Stimulated activated CD4-positive, alpha-beta T cell treated with anti-CD3 and anti-CD28 coated beads, Interleukin-2, amount 100 ng/mL, for 48 hours (primary cell): ENCODE measurements at regions not wholly inside any gene's neighbourhood (a gene's known extent, or its start where the extent isn't known, plus 50 kb on each side); places are given as distances from the start of the nearest gene placed in this dataset.

ENCODE experiments used
- DNase-seq, 2 donors: peaks; one replicate each; pipeline ENCODE4 v3.0.0-alpha.2; 2020

- DNase-seq = no peak
Observed at GRCh38 chr20:62527781-62528180, 52.0 kb upstream of the GATA5 start.

GRCh38 chr20:62528983-62529891, 53.4 kb upstream of the GATA5 start:
- DNase-seq = no peak

DNA sequence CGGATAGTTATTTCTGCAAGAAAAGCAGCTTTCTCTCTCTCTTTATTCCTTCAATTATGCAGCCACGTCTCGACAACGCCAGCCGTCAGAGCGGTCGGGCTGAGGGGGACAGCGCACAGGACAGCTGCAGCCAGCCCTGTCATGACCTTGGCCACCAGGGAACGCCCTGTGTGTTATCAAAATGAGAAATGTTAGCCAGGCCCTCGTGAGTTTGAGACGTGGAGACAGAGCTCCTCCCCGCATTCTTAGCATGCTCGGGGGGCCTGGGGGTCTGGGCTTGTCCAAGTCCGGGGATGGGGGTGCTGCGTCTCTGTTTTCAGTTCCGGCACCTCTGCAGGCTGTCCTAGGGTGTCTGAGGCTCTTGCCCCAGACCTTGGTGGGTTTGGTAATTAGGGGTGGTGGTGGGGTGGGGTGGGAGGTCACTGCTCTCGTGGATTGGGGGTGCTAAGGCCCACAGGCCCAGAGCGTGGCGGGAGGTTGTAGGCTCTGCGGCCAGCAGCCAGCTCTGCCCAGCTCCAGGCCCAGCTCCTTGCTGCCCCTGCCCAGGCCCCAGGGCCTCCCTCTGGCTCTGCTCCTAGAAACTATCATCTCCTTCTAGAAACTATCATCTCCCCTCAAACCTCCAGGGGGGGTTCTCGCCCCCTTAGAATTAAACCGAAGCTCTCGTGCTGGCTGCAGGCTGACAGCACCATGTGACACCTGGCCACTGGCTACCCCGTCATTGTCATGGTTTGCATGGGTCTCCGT, 54.3 kb upstream of the GATA5 start:
- no peak for DNase-seq

DNA sequence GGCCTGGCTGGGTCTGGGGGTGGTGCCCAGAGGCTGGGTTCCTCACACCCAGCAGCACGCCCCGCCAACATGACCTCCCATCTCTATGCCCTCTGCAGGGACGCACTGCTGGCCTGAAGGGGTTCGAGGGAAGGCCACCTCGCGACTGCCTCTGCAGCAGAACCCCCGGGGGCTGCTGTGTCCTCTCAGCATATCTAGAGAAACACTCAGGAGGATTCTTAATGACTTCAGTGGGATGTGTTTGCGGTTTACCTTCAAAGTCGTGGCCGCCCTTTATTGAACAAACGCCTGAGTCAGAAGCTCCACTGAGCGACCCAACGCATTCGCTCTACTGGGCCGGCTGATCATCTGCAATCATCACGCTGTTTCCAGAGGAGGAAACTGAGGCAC, 54.8 kb upstream of the GATA5 start:
- DNase-seq = no peak

GRCh38 chr20:62531046-62531838, 55.4 kb upstream of the GATA5 start:
- DNase-seq = no peak

- DNase-seq = no peak
Observed at GRCh38 chr20:62532921-62533320, 57.1 kb upstream of the GATA5 start.

DNA sequence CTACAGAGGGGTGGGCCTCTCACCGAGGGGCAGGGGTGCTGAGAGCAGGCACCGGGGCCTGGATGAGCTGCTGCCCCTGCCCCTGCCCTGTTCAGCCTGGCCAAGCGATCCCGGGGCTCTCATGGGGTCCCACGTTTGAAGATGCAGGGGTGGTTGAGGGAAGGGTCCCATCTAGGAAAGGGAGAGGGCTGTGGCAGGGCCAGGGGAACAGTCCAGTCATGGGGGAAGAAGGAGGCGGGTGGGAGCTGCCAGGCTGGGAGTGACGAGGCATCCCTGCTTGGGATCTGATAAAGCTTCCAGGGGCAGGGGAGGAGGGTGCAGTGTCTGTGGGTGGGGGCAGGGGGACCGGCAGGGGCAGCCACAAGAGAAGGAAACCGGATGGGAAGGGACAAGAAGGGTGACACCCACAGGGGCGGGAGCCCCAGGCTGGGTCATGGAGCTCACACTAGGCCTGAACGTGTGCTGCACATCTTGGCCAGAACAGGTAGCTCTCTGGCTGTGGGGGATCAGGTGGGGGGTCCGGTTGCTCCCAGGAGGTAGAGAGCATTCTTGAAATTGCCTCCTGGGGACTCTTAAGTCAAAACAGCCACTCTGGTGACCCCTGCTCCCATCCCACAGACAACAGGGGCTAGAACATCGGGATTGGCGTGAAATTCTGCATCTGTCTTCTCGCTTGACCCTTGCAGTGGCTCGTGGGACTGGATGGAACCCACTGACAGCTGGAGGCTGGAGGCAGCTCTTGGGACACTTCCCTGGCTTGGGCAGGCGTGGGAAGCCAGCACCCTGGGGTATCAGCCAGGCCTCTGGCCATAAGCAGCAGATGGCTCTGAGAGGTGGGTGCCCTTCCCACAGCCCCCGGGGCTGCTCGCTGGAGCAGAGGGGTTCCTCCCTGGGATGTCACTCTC, 58.0 kb upstream of the GATA5 start:
- DNase-seq = no peak

DNA sequence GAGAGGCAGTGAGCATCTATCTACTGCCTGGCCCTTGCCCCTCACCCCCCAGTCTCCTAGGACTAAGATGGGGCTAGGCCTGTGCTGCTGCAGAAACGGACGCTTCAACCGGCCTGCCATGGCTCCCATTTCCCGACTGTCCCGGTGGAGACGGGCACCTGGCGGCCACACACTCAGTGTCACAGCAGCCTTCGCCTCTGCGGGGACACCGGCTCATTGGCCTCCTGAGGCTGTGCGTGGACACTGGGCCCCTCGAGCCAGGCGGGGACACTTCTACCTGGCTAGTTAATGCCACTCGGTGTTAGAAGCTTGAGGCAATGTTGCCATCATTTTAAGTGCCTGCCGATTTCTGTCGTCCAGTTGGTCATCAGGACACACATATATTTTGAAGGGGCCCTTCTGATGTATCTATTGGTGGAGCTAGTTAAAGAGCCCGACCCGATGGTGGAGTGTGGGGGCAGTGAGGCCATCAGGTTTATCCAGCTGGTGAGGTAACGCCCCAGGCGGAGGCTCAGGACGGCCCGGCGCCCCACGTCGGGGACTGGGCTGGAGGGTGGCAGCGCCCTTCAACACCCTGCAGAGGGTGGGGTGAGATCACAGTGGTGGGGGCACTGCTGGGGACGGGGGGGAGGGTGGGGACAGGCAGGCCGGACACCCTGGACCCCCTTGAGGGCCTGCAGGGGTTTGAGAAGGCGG, 58.9 kb upstream of the GATA5 start:
- DNase-seq = no peak

GRCh38 chr20:62535282-62535811, 59.6 kb upstream of the GATA5 start:
- DNase-seq = no peak

- DNase-seq = no peak
Observed at GRCh38 chr20:62535964-62536363, 60.2 kb upstream of the GATA5 start.

DNA sequence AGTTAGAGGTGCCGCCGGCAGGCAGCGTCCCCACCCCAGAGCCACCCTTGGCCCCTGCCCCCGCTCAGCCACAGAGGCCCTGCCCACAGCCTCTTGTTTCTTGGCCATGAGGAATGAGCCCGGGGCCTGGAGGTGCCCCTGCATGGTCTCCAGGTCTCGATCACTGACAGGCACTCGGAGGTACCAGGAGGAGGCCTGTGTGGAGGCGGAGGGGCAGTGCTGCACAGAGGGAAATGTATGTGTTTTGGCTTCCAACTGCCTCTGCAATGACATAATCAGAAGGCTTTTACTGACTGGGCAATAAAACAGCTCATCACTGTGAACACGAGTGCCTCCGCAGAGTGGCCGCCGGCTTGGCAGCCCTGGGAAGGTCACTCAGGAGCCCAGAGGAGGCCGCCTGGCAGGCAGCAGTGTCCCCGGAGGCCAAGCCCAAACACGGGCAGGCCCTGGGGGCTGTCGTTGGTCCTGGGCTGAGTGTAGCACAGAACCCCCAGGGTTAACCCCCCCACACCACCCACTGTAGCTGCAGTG, 61.1 kb upstream of the GATA5 start:
- DNase-seq = no peak

GRCh38 chr20:62537649-62538292, 62.0 kb upstream of the GATA5 start:
- DNase-seq = no peak

DNA sequence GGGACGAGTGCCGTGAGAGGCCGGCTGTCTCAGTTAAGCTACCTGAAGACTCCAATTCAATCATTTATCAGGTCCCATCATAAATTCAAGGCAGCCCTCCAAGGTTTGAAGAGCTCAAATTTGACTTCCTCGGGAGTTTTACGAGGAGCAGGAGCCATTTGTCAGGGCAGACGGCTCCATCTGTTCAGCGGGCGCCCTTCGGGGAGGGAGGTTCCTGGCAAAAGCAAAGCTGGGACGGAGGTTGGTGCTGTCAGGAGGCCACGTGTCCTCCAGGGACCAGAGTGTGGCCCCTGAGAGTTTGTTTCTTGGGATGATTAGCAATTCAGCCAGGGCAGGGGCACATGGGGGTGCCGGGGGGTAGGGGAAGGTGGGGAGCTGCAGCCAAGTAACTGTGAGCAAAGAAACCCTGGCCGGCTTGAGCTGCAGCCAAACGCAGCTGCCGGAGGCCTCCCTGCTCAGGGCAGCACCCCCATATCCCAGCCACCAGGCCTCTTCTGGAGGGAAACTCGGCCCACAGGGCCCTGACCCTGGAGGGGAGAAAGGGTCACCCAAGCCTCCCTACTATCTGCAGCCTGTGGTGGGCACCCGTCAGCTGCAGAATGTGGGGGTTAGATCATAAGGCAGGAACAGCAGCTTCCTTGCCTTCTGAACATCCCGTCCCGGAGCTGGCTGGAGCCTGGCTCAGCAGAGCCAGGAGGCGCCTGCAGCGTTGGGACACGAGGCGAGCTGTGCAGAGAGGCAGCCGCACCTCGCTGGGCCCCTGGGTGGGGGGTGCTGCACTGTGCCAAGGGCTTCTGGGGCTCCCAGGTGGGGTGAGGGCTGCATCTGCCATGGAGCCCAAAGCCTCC, 63.6 kb upstream of the GATA5 start:
- DNase-seq = no peak

GRCh38 chr20:62540504-62540903, 64.7 kb upstream of the GATA5 start:
- DNase-seq = no peak

GRCh38 chr20:62542862-62543261, 67.1 kb upstream of the GATA5 start:
- no peak for DNase-seq

DNA sequence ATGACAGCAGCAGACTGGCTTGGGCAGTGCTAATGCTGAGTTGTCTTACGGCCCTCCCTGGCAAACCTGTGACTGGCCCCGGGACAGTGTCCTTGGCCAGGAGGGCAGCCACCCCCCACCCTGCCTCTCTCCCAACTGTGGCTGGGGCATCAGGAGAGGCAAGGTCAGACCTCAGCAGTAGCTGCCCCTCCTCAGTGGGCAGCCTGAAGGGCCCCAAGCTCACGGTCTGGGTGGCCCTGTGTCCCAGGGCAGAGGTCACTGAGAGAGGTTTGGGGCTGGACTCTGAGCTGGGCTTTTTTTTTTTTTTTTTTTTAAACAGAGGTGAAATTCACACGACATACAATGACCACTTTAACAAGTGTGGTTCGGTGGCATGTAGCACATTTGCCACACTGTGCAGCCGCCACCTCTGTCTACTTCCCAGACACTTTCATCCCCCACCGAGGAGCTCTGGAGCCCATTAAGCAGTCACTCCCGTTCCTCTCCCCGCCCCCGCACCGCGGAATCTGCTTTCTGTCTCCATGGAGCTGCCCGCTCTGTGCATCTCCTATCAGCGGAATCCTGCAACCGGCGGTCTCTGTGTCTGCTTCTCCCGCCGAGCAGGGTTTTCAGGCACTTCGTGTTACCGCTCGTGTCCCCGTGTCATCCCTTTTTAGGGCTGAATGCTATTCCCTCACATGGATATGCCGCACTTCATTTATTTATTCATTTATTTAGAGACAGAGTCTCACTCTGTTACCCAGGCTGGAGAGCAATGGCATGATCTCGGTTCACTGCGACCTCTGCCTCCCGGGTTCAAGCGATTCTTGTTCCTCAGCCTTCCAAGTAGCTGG, 67.9 kb upstream of the GATA5 start:
- no peak for DNase-seq

DNA sequence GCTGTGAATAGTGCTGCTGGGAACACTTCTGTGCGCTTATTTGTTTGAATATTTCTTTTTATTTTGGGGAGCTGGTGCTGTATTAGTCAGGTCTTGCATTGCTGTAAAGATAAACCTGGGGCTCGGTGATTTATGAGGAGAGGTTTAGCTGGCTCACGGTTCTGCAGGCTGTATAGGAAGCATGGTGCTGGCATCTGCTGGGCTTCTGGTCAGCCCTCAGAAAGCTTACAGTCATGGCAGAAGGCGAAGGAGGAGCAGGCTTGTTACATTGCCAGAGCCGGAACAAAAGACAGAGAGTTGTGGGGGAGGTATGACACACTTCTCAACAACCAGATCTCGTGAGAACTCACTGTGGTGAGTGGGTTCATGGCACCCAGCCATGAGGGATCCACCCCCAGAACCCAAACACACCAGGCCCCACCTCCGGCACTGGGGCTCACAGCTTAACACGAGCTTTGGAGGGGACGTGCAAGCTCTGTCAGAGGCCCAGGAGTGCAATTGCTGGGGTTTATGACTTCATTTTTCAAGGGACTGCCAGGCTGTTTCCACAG, 68.8 kb upstream of the GATA5 start:
- DNase-seq = no peak

DNA sequence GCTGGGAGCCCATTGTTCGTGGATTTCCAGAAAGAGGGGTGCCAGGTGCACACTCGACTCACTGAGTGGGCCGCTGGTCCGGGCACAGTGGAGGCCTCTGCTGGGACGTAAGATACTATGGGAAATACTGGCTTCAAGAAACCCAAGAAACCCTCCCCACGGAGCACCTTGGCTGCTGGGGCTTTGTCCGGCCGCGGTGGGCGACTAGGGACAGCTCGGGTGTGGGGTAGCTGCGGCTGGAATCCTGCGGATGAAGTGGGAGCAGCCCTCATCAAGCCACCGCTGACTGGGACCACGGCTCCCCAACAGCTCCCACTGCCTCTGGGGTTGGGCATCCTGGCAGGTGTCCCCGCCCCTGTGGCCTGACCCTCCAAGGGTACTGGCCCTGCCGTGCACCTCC, 69.5 kb upstream of the GATA5 start:
- no peak for DNase-seq
